HG03064 (cell line): ENCODE measurements at regions not wholly inside any gene's neighbourhood (a gene's known extent, or its start where the extent isn't known, plus 50 kb on each side); places are given as distances from the start of the nearest gene placed in this dataset.
"Not testable (repeated sequence)": the region's sequence is repeated elsewhere in the genome, so short reads cannot be mapped to it uniquely, and the experiment has no call there.

Experiments used
- ATAC-seq: cut with Tn5 transposase; IDR thresholded peaks from one replicate; pipeline ENCODE4 v1.9.1; 2021; ENCODE audit warnings: low read depth; ENCODE audit not compliant: unreplicated experiment

DNA sequence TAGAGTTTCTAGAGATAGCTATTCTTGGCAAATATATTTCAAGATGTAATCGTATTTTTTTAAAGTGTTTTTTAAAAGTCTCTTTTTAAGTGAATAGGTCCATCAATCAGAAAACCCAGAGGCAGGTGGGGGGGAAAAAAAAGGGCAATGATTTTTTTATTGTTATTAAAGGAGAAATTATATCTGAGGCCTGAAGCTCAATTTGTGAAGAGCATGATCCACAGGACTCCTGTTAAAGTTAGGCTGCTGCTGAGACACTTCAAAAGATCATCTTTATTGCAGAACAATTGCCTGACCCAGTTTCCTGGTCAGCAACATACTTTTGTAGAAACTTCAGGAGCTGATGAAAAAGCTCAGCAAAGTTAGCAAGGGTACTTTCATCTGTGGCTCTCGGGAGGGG is 326.2 kb downstream of the RASEF start:
- ATAC-seq, result no peak

DNA sequence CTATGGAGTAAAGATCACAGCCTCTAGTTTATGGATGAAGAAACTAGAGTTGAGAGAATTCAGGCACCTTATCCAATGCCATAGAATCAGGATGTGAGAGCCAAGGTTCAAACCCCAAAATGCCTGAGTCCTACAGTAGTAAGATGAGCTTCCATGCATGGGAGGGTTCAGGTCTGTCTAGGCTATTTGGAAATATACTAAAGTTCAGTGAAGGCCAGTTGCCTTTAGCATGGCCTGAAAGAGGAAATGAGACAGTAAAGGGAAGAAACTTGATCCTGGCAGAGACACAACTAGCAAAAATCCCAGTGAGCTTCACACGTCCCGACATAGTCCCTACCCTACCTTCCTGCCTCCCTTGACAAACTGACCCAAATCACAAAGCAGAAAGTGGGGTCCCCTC is 317.0 kb downstream of the RASEF start:
- no peak for ATAC-seq

DNA sequence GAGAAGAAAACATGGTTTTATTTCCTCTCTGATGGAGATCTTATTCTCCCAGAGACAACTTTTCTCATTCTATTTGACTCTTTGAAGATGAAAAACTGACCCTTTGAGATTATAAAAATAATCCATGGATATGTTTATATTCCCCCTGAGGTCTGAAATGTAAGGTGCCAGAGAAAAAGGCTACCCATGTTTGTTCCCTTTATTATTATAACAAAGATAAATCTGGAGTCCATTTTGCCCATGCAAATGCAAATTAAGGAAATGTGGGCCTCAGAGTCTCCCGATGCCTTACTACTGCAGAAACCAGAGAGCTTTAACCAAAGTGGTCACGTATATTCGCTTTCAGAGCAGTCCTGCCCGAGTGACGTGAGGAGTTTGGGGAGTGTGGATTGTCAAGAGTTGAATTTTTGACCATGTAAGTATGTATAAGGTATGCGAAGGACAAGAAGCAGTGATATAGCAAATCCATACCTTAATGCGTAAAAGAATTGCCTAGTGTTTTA is 312.5 kb downstream of the RASEF start:
- ATAC-seq, result no peak

DNA sequence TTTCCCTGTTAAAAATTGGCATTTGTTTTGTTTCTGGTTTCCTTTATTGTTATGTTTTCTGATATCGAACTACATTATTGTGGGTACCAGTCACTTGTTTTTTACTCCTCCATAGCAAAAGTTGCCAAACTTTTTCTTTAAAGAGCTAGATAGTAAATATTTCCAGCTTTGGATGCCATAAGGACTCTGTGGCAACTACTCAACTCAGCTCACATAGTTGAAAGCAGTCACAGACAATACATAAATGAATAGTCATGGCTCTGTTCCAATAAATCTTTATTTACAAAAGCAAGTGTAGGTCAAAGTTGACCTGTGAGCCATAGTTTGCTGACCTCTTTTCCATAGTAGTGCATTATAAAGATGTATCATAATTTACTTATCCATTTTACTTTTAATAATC is 305.0 kb downstream of the RASEF start:
- no peak for ATAC-seq

DNA sequence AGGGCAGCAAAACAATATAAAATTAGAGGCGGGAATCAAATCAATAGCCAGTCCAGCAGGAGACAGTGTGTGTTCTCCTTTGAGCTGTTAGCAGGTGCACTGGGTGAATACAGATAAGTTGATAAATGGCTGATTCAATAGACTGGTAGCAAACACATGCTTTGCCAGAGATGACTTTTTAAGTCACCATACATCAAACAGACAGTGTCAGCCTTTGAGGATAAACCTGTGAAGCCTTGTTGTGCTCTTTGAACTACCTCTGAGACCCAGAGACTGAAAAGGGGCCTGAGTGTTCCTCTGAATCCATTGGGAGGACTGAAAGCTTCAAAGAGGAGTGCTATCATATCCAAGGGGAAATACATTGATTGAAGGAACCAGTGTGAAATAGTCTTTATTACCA is 301.9 kb downstream of the RASEF start:
- no peak for ATAC-seq

DNA sequence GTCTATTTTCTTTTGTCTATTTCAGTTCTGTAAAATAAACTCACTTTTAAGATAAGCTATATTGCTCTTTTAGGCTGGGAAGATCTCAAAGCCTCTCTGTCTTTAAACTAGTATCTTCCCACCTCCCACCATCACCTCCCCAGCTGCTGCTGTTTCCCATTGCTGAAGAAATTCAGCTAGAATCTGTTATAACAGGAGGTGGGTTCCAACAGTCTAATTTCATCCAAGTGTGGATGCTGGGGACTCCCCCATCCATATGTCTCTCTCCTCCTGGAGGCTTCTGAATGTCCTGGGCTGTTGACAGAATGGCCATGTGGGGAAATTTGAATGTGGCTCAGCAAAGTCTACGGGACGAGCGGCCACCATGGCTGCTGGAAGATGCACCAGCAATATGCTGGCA is 301.0 kb downstream of the RASEF start:
- ATAC-seq, result no peak

DNA sequence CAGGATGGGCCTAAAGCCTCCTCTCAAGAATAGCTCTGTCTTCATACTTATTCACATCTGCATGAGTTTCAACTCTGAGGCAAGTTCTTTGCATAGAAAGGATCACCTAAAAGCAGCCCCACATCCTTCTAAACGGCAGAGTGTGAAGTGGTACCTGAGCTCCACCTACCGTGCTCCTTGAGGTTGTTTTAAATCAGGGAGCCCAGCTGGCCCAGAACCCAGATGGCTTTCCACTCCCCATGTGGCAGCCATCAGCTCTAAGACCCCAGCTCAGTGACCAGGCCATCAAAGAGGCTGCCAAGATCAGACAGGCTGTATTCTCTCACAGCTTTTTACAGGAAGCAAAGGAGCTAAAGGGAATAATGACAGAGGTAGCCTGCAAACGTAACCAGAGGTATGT is 299.3 kb downstream of the RASEF start:
- no peak for ATAC-seq

DNA sequence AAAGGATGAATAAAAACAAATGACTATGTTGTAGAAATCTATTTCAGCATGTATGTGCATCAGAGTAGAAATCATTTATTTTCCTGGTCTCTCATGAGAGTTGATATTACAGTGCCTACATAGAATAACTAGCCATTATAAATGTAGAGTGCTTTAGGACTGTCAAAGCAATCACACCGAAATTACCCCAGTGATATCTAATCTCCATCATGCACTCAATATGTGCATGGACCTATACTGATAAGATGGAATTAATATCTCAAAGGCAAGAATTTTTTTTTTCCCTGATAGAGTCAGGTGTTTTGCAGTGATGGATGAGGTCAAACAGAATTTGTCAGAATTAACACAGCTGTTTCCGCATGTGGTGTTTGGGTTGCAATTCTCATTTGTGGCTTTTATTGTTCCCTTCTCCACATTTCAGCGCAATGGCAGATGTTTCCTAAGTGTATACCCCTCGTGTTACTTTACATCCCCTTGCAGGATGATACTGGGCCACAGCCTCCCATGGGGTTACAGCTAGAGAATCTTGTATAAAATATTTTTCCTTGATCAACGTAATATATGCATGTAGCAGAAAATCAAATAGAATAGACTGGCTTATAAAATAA is 298.8 kb downstream of the RASEF start:
- no peak for ATAC-seq

DNA sequence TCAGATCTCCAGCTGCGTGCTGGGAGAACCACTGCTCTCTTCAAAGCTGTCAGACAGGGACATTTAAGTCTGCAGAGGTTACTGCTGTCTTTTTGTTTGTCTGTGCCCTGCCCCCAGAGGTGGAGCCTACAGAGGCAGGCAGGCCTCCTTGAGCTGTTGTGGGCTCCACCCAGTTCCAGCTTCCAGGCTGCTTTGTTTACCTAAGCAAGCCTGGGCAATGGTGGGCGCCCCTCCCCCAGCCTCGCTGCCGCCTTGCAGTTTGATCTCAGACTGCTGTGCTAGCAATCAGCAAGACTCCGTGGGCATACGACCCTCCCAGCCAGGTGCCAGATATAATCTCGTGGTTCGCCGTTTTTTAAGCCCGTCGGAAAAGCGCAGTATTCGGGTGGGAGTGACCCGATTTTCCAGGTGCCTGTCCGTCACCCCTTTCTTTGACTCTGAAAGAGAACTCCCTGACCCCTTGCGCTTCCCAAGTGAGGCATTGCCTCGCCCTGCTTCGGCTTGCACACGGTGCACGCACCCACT is 288.2 kb downstream of the RASEF start:
- not testable (repeated sequence) for ATAC-seq

DNA sequence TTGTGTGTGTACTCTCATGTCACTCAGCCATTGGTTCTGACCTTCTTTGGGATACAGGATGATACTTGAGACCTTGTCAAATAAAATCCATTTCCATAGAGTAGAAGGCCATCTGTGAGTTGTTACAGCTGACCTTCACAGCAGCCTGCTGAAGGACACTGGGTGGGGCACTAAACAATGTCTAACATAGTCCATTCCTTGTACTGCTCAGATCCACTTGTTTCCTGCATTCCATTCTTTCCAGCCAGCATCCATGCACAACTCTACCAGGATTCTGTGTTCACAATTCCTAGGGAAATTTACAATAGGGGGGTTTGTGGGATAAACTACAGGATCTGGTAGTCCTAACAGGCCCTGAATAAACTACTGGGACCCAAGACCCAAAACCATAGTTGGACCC is 286.4 kb downstream of the RASEF start:
- no peak for ATAC-seq

DNA sequence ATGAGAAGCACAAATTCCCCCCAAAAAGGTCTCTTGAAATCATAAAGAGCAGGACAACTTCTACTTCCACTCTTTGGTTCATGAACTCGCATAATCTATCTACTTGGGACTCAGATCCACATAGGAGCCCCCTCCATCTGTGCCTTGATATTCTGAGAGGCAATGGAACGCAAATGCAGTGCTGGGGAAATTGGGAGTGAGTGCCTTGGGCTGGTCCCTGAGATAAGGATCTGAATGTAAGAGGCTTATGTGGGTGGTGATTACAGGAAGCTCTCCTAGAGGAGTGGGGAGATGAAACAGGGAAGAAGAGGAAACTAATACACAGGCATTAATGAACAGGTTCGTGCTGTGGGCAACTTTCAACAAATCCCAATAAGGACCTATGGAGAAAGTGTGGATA is 285.6 kb downstream of the RASEF start:
- no peak for ATAC-seq

DNA sequence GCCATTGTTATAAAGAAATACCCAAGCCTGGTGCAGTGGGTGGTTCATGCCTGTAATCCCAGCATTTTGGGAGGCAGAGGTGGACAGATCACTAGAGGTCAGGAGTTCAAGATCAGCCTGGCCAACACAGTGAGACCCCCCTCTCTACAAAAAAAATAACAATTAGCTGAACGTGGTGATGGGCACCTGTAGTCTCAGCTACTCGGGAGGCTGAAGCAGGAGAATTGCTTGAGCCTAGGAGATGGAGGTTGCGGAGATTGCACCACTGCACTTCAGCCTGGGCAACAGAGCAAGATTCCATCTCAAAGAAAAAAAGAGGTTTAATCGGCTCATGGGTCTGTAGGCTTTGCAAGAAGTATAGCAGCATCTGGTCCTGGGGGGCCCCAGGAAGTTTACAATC is 284.0 kb downstream of the RASEF start:
- not testable (repeated sequence) for ATAC-seq

DNA sequence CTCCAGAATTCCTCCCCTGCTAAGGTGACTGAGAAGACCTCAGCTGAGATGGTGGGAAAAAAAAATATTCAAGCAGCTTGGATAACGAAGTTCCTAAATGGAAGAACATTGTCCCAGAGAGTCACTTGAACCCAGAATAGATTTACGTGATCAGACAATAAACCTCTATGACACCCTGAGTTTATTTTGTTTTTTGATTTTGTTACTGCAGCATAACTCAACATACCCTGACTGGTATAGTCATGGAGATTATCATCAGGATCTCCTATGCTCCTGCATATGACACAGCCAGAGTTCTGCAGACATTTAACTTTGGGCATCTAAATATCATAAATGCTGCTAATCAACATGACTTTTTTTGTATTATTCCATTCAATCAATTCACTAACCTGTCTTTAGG is 282.9 kb downstream of the RASEF start:
- ATAC-seq, result no peak

DNA sequence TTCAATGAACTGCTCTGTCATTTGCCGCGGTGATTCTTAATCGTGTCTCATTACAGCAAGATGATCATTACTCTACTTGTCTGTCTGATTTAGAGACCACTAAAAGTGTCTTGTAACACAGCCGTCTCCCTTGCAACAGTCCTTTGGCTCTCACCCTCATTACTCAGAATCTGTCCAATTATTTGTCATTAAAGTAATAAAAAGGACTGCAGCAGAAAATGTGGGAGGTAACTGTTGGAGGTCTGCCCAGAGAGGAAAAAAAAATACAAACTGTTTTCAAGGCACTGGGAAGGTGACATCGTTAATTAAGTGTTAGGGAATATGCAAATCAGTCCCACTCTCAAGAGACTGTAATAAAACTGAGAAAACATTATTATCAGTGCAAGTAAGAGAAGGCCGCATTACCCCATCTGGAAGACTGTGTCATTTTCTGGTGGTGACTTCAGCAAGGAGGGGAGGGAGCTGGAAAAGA is 281.0 kb downstream of the RASEF start:
- ATAC-seq, result no peak

DNA sequence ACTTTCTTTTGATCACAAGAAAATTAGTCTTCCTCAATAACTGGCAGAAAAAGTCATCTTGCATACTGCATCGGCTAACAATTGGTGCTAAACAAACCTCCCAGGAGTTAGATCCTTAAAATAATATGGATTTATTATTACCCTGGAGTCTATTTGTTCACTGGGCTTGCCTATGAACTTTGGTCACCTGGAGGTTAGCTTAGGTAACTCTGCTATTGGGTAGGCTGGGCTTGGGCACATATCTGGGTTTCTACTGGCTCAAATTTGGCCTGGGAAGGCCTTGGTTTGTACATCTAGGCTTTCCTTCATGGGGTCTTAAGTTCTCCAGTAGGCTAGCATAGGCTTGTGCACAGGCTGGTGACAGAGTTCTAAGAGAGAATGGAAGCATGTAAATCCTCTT is 279.9 kb downstream of the RASEF start:
- ATAC-seq, result no peak

DNA sequence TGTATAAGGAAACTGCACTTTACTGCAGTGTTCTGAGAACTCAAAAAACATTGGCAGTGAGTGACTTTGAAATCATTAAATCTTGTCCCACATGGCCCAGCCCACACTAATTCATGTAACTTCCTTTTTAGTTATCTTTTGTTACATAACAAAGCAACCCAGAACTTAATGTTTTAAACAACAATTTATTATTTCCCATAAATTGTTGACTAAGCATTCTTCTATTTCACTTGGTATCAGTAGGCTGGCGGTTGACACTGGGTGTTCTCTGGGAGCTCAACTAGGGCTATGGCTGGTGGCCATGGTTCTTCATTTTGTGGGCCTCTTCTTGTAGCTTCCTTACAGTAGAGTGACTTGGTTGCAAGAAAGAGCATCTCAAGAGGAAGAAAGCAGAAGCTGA is 278.4 kb downstream of the RASEF start:
- ATAC-seq, result no peak

DNA sequence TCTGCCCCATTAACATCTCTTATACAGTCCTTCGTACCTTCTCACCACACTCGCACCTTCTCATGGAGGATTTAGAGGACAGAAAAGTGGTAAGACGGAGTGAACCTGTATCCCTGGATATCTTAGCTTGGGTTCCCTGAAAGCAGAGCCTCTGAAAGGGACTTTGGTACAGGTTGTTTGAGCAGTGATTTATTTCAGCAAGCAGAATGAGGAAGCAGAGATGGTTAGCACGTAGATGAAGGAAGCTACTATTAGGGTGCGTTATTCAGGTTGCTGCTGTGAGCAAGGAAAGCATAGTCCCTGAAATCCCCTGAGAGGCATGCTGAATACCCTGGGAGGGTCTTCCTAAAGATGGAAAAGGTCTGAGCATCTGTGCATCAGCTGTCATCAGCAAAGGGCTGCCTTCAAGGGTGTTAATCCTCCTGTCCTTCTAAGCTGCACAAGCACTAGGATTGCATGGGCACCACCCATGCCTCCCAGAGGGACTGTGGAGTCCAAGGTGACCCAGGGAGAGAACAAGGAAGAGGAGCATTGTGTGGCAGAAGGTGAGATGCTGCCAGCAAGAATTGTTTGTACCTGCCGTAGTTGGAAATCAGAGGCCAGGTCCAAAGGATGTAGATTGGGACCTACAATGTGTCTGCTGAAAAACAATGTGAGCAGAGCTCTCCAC is 273.7 kb downstream of the RASEF start:
- no peak for ATAC-seq

DNA sequence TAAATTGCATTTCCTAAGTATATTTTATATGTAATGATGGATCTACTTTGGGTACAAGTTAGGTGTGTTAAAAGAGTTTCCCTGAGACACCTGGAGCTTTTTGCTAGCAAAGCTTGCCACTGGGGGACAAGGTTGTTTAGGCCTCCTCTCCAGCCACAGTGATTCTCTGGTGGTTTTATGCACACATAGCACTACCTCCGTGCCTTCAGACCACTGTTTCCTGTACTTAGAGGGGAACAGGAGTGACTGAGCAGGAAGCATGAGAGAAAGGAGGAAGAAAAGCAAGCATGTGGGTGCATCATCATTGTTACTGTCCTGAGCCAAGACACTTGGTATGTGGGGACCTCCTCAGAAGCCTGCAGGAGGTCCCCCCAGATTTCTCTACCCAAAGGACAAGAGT is 272.1 kb downstream of the RASEF start:
- ATAC-seq, result no peak

DNA sequence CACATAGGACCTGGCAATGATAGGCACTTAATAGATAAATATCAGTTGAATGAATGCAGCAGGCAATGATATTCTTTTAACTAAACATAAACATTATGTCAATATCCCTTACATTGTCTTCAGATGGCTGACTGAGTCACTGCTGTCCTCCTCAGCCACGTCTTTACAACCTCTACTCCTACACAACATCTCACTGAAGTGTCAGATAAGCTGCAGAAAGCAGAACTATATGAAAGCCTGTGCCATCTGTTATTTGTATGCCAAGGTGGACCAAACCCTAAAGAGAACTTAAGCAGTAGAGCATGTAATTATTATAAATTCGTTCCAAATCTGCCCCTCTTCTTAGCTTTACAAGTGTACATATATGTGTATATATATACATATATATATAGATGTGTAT is 271.2 kb downstream of the RASEF start:
- no peak for ATAC-seq

DNA sequence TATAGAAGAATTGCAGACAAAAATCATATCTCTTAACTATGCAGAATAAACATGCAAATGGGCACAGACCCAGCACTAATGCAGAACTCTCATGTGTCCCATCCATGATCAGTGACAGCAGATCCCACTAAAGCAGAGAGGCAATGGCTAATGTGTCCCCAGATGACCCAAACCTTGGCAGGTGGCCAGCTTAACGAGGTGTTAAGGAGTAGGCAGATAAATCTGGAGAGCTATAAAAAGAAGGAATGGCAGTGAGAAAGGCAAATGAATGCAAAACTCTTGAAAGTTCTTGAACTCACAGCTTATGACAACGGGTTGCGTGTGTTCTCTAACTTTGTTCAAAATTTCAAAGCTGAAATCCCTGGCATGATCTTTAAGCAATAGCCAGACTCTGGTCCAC is 265.4 kb downstream of the RASEF start:
- ATAC-seq, result no peak

DNA sequence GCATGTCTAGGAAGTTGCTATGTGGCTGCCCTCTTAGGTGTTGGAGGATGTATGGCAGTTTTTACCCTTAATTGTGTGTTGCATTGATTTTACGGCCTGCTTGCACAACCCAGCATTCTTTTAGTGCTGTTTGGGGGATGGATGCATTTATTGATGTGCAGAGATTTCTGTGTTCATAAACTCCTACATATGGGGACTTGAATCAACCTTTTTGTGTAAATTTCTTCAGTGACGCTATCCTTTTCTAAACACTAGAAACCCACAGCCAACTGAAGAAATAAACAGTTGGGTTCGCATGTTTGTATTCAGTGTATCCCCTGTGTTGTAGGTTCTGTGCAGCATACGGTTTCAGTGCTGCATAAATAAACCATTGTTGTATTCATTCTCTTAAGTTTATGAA is 263.7 kb downstream of the RASEF start:
- no peak for ATAC-seq

DNA sequence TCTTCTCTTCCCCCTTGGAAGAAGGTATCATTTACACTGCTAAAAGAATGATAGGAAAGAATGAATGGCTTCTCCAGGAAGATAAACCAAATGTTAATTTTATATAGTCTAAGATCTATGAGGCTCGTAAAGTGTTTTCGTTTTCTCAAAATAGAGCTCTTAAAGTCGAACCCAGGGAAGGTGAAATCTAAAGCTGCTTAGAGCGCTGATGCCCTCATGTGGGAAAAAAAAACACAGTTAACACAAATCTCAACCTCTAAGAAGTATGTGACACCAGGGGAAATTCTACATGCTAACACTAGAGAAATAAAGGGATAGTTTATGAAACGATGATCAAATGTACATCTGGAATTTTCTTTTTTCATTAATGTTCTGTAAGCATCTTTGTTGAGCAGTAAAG is 257.9 kb downstream of the RASEF start:
- no peak for ATAC-seq
